H9 (cell line): ENCODE measurements at regions not wholly inside any gene's neighbourhood (a gene's known extent, or its start where the extent isn't known, plus 50 kb on each side); places are given as distances from the start of the nearest gene placed in this dataset.

Source experiments
- DNase-seq: peaks from one replicate; pipeline ENCODE4 v3.0.0-alpha.2; 2017
- H2AFZ ChIP-seq: one replicate; pipeline ENCODE4 v1.6.1; 2013; ENCODE audit warnings: mild to moderate bottlenecking, low read length, control low read depth, moderate library complexity
- H2AK5ac ChIP-seq: 2 replicates; pipeline ENCODE4 v1.6.1; 2013; ENCODE audit warnings: low read length, control low read depth, mixed read lengths; ENCODE audit not compliant: insufficient read length
- H2BK120ac ChIP-seq: one replicate; pipeline ENCODE4 v1.6.1; 2013; ENCODE audit warnings: low read depth, mild to moderate bottlenecking, low read length, control low read depth, inconsistent platforms; ENCODE audit not compliant: poor library complexity, severe bottlenecking
- H2BK12ac ChIP-seq: 2 replicates; pipeline ENCODE4 v1.6.1; 2013; ENCODE audit warnings: low read length, control low read depth, mixed read lengths, low read depth; ENCODE audit not compliant: insufficient read length
- H2BK15ac ChIP-seq: 2 replicates; pipeline ENCODE4 v1.6.1; 2013; ENCODE audit warnings: low read depth, low read length, control low read depth
- H2BK20ac ChIP-seq: one replicate; pipeline ENCODE4 v1.6.1; 2013; ENCODE audit warnings: low read depth, mild to moderate bottlenecking, low read length, control low read depth, inconsistent platforms; ENCODE audit not compliant: poor library complexity, severe bottlenecking
- H2BK5ac ChIP-seq: 2 replicates; pipeline ENCODE4 v1.6.1; 2013; ENCODE audit warnings: low read length, control low read depth, mixed read lengths; ENCODE audit not compliant: insufficient read length
- H3K14ac ChIP-seq: 2 replicates; pipeline ENCODE4 v1.6.1; 2013; ENCODE audit warnings: low read length, control low read depth; ENCODE audit not compliant: insufficient read depth
- H3K18ac ChIP-seq: 2 replicates; pipeline ENCODE4 v1.6.1; 2013; ENCODE audit warnings: low read depth, mild to moderate bottlenecking, mixed read lengths, low read length, control low read depth; ENCODE audit not compliant: insufficient read length
- H3K23ac ChIP-seq: 2 replicates; pipeline ENCODE4 v1.6.1; 2013; ENCODE audit warnings: low read length, control low read depth, mixed read lengths, low read depth; ENCODE audit not compliant: insufficient read length
- H3K23me2 ChIP-seq: 2 replicates; pipeline ENCODE4 v1.6.1; 2013; ENCODE audit warnings: low read depth, mild to moderate bottlenecking, mixed read lengths, low read length, control low read depth; ENCODE audit not compliant: insufficient read length, poor library complexity, severe bottlenecking
- H3K27ac ChIP-seq: 2 replicates; pipeline ENCODE4 v1.5.1; 2013; ENCODE audit warnings: low read length, control low read depth, mixed read lengths, low read depth; ENCODE audit not compliant: insufficient read length
- H3K27me3 ChIP-seq: 2 replicates; pipeline ENCODE4 v1.6.1; 2013; ENCODE audit warnings: low read length, control low read depth, inconsistent platforms; ENCODE audit not compliant: insufficient read depth
- H3K4ac ChIP-seq: 2 replicates; pipeline ENCODE4 v1.6.1; 2013; ENCODE audit warnings: low read depth, mild to moderate bottlenecking, control low read depth, inconsistent platforms, low read length, moderate library complexity
- H3K4me1 ChIP-seq: 2 replicates; pipeline ENCODE4 v1.6.1; 2013; ENCODE audit warnings: low read length, control low read depth, inconsistent platforms; ENCODE audit not compliant: insufficient read depth
- H3K4me2 ChIP-seq: 2 replicates; pipeline ENCODE4 v1.6.1; 2013; ENCODE audit warnings: low read length, control low read depth, mixed read lengths; ENCODE audit not compliant: insufficient read length, insufficient read depth
- H3K56ac ChIP-seq: 2 replicates; pipeline ENCODE4 v1.6.1; 2013; ENCODE audit warnings: low read depth, mild to moderate bottlenecking, mixed read lengths, low read length, control low read depth; ENCODE audit not compliant: insufficient read length
- H3K79me1 ChIP-seq: 2 replicates; pipeline ENCODE4 v1.6.1; 2013; ENCODE audit warnings: low read depth, mild to moderate bottlenecking, moderate library complexity, low read length, control low read depth, inconsistent platforms; ENCODE audit not compliant: insufficient read depth, poor library complexity, severe bottlenecking
- H3K79me2 ChIP-seq: 2 replicates; pipeline ENCODE4 v1.6.1; 2013; ENCODE audit warnings: low read length, control low read depth, inconsistent platforms; ENCODE audit not compliant: insufficient read depth
- H3K9ac ChIP-seq: 2 replicates; pipeline ENCODE4 v1.6.1; 2013; ENCODE audit warnings: low read length, control low read depth, mixed read lengths; ENCODE audit not compliant: insufficient read length; ENCODE audit errors: extremely low read depth
- H3K9me3 ChIP-seq: one replicate; pipeline ENCODE4 v1.6.1; 2013; ENCODE audit warnings: low read depth, low read length, inconsistent platforms; ENCODE audit not compliant: control insufficient read depth
- H3T11ph ChIP-seq: one replicate; pipeline ENCODE4 v1.6.1; 2013; ENCODE audit warnings: mild to moderate bottlenecking, low read length, control low read depth, inconsistent platforms
- H4K20me1 ChIP-seq: one replicate; pipeline ENCODE4 v1.6.1; 2013; ENCODE audit not compliant: control insufficient read depth, insufficient read length, insufficient read depth
- H4K5ac ChIP-seq: 2 replicates; pipeline ENCODE4 v1.6.1; 2013; ENCODE audit warnings: low read depth, mild to moderate bottlenecking, mixed read lengths, low read length, control low read depth; ENCODE audit not compliant: insufficient read length
- H4K8ac ChIP-seq: replicated peaks from 2 replicates; pipeline ENCODE4 v1.6.1; 2013; ENCODE audit warnings: low read length, control low read depth, mixed read lengths, low read depth; ENCODE audit not compliant: insufficient read length
- H4K91ac ChIP-seq: 2 replicates; pipeline ENCODE4 v1.6.1; 2013; ENCODE audit warnings: low read depth, mild to moderate bottlenecking, moderate library complexity, mixed read lengths, low read length, control low read depth; ENCODE audit not compliant: insufficient read length
- H3K27ac Mint-ChIP-seq, 3 experiments: 2 replicates in 2 of 3; 3 replicates in 1 of 3; pipeline ENCODE4 v1.8.0; 2020 to 2021; ENCODE audit warnings: mixed read lengths in 3 of 3, mild to moderate bottlenecking in 1 of 3, moderate library complexity in 1 of 3
- H3K27me3 Mint-ChIP-seq: 2 replicates; pipeline ENCODE4 v1.8.0; 2021; ENCODE audit warnings: low read depth, mild to moderate bottlenecking, moderate library complexity, mixed read lengths
- H3K36me3 Mint-ChIP-seq, 3 experiments: 2 replicates in 2 of 3; 3 replicates in 1 of 3; pipeline ENCODE4 v1.8.0; 2020 to 2021; ENCODE audit warnings: low read depth in 3 of 3, mixed read lengths in 3 of 3; ENCODE audit not compliant: insufficient read depth in 1 of 3
- H3K4me1 Mint-ChIP-seq, 2 experiments: 2 replicates each; pipeline ENCODE4 v1.8.0; 2020; ENCODE audit warnings: mixed read lengths in 2 of 2
- H3K4me3 Mint-ChIP-seq, 2 experiments: 2 replicates in 1 of 2; 3 replicates in 1 of 2; pipeline ENCODE4 v1.8.0; 2020 to 2021; ENCODE audit warnings: mild to moderate bottlenecking in 2 of 2, mixed read lengths in 2 of 2, moderate library complexity in 1 of 2
- H3K9me3 Mint-ChIP-seq, 2 experiments: 2 replicates in 1 of 2; 3 replicates in 1 of 2; pipeline ENCODE4 v1.8.0; 2020; ENCODE audit warnings: mild to moderate bottlenecking in 2 of 2, mixed read lengths in 2 of 2, moderate library complexity in 1 of 2
- WGBS: extraction: QIAGEN DNeasy Blood & Tissue Kit; methylation state at CpG from one replicate; pipeline ENCODE4 v1.1.7; 2013; ENCODE audit warnings: missing lambda C conversion rate, low lambda C conversion rate, mixed read lengths; ENCODE audit not compliant: insufficient read length; ENCODE audit errors: extremely low coverage; 5-methylcytosine and 5-hydroxymethylcytosine counted together
- TF ChIP-seq, protein P1 (sequence below): fragments of 200-600 bp; sonication (generic); conservative IDR thresholded peaks from 3 replicates; pipeline ENCODE4 v1.8.0; 2021; ENCODE audit warnings: antibody characterized with exemption, mild to moderate bottlenecking

DNA sequence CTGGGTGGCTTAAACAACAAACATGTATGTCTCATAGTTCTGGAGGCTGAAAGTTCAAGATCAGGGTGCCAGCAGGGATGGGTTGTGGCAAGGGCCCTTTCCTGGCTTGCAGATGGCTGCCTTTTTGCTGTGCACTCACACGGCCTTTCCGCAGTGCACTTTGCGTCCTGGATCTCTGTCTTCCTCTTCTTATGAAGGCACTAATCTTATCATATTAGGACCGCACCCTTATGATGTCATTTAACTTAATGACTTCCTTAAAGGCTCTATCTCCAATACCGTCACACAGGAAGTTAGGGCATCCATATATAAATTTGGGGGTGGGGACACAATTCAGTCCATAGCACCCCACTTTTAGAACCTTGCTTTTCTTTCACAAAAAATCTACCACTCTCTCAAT, 255.2 kb downstream of the SNX13 start:
- Histone ChIP-seq H3K4ac (no peak overlapping the region), H4K5ac (no peak overlapping the region), H2BK12ac (no peak overlapping the region), H4K20me1 (no peaks in the 10 kb centered on the region), H3K4me1 (no peaks in the 10 kb centered on the region), H3T11ph (no peak overlapping the region), H2BK120ac (no peak overlapping the region), H2BK5ac (no peak overlapping the region), H3K18ac (no peak overlapping the region), H3K79me2 (no peaks in the 10 kb centered on the region), H4K8ac (no peak overlapping the region), H4K91ac (no peak overlapping the region), H3K9ac (no peak overlapping the region), H2AFZ (no peak overlapping the region), H3K23me2 (no peaks in the 10 kb centered on the region), H2AK5ac (no peak overlapping the region), H3K4me2 (no peak overlapping the region), H3K14ac (no peak overlapping the region), H3K56ac (no peak overlapping the region), H2BK20ac (no peak overlapping the region), H3K79me1 (no peaks in the 10 kb centered on the region), H3K27ac (no peak overlapping the region), H2BK15ac (no peak overlapping the region), H3K9me3 (no peaks in the 10 kb centered on the region), H3K27me3 (no peaks in the 10 kb centered on the region), H3K23ac (no peak overlapping the region)
- DNase-seq = no peak
- Mint-ChIP-seq H3K4me3 (no peak overlapping the region), H3K27me3 (no peaks in the 10 kb centered on the region), H3K36me3 (no peaks in the 10 kb centered on the region; a peak in 1 of 7 replicates), H3K4me1 (no peaks in the 10 kb centered on the region), H3K9me3 (peaks cover 0 to 8% of the 10 kb centered on the region in 2 experiments; a peak in 2 of 5 replicates), H3K27ac (no peak overlapping the region; a peak in 1 of 7 replicates)
- WGBS = no CpG with 5 or more reads among the region's 5 CpGs
- TF ChIP-seq, protein P1, sequence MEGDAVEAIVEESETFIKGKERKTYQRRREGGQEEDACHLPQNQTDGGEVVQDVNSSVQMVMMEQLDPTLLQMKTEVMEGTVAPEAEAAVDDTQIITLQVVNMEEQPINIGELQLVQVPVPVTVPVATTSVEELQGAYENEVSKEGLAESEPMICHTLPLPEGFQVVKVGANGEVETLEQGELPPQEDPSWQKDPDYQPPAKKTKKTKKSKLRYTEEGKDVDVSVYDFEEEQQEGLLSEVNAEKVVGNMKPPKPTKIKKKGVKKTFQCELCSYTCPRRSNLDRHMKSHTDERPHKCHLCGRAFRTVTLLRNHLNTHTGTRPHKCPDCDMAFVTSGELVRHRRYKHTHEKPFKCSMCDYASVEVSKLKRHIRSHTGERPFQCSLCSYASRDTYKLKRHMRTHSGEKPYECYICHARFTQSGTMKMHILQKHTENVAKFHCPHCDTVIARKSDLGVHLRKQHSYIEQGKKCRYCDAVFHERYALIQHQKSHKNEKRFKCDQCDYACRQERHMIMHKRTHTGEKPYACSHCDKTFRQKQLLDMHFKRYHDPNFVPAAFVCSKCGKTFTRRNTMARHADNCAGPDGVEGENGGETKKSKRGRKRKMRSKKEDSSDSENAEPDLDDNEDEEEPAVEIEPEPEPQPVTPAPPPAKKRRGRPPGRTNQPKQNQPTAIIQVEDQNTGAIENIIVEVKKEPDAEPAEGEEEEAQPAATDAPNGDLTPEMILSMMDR = no peak
